Hematopoietic multipotent progenitor cell treated with erythropoietin and hydrocortisone succinate and interleukin-3 and kit ligand, for 4 days (in vitro differentiated cells): ENCODE measurements at regions not wholly inside any gene's neighbourhood (a gene's known extent, or its start where the extent isn't known, plus 50 kb on each side); places are given as distances from the start of the nearest gene placed in this dataset.
A peak's percentile ranks its signal among the peaks of the same experiment; 100 is the strongest.
"Not testable (repeated sequence)": the region's sequence is repeated elsewhere in the genome, so short reads cannot be mapped to it uniquely, and the experiment has no call there.

Experiments used
- DNase-seq: peaks from one replicate; pipeline ENCODE4 v3.0.0-alpha.2; 2015

DNA sequence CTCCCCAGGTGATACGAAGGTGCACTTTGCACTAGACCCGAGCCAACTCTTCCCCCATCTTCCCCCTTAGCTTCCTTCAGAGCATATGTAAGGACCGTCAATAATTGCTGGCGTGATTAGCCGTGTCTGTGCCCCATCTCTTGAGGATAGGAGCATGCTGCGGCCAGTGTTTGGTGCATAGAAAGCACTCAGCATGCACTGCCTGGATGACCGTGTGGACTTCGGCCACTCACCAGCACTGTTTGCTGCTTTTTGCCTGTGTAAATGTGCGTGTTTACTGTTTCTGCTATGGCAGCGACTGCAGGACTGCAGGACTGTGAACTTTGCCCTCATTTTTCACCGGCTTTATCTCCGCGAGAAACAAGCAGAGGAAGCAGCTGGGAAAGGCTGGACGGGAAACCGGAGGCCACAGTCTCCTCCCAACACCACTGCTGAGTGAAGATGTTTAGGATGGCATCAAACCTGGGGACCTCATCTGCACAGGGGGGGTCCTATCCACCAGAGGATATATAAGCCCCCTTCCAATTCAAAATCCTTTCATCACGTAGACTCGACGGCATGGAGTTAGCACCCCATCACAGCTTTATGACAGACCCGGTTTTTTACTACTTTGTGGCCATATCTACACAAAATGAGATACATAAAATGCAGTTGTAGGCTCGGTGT lies 150.6 kb upstream of the AFDN start:
- DNase-seq: peak; percentile 26

DNA sequence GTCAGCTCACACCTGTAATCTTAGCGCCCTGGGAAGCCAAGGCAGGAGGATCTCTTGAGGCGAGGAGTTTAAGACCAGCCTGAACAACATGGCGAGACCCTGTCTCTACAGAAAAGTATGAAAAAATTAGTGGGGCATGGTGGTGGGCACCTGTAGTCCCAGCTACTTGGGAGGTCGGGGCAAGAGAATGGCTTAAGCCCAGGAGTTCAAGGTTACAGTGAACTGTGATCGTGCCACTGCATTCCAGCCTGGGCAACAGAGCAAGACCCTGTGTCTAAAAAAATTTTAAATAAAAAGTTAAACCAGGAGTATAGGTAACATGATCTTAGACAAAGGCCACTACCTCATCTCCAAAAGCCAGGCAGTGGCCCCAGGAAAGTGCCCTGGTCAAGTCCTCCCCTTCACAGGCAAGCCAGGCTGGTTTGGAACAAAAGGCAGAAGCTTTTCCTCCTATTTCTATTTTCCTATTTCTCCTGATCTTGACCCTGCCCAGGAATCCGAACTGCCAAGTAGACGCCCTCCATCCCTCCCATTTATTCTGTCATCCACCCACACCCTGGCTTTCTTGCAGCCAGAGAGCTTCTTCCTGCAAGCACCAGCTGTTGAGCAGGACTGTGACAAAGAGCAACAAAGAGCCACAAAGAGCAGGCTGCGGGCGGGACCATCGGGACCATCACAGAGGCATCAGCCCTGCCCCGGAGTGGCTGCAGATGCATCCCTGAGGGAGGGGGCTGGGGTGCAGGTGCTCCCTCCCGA lies 149.9 kb upstream of the AFDN start:
- DNase-seq: no peak

DNA sequence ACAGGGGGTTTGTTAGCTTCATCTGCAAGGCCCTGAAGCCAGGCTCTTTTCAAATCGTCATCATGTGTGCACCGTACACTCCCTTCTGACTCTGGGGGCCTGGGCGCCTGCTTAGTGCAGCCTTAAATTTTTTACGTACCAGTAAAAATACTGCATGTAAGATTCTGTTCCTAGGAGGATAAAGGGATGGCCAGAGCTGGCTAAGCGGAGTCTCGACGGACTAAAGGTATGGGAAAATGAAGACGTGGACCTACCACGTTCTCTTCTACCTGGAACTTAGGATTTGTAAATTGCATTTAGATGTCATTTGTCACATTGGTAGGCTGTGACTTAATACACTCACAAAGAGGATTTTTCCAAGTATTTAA lies 149.3 kb upstream of the AFDN start:
- DNase-seq: no peak

- no peak for DNase-seq
Measured at GRCh38 chr6:167678102-167679101, 148.3 kb upstream of the AFDN start.

- DNase-seq: no peak
Measured at GRCh38 chr6:167679122-167679736, 147.5 kb upstream of the AFDN start.

DNA sequence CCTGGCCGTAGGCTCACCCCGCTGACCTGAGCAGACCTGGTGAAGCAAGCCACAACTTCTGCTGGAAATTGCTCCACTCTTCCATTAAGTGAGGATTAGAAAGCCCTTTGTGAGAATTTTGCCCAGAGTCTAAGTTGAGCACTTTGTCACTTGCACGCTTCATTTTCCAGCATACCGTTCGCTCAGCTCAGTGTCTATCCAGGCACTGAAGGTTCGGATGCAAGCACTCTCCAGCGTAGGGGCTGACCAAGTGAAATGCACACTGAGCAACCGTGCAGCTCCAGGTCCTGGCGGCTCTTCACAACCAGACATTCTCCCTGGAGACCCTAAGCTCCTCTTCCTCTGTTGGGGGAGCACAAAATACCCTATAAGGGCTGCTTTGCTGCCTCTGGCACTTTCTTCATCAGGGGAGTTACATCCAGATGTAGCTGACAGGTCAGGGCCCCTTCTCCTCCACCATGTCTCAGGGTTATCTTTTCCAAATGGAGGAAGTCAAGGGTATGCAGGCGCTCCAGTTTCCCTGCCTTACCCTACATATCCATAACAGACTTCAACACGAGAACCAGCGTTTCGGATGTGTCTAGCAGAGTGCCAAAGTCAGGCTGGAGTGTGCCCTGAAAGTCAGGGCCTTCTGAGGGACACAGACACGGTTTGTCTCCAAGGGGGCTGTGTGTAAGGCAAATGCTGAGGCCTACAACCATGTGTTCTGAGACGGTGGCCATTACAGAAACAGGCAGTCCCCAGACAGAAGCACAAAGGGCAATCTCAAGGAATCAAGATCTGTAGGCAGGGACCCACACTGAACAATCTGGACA lies 146.7 kb upstream of the AFDN start:
- DNase-seq: no peak

- DNase-seq: no peak
Measured at GRCh38 chr6:167680605-167681149, 146.0 kb upstream of the AFDN start.

DNA sequence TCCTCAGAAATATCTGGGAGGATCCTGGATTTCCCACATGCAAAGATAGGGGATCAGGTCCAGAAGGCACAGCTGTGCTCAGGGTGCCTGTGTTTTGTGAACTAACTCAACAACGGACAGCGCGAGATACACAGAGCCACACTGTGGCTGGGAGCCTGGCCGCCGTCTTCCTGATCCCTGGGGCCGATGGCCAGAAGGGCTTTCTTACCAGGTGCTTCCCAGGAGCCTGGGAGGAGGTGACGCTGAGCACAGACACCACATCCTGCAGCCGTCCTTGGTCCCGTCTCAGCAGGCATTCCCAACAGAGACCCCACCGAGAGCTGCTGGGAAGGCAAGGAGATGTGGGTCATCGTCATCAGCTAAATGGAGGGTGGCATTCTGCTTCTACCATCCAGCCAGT lies 144.6 kb upstream of the AFDN start:
- no peak for DNase-seq

DNA sequence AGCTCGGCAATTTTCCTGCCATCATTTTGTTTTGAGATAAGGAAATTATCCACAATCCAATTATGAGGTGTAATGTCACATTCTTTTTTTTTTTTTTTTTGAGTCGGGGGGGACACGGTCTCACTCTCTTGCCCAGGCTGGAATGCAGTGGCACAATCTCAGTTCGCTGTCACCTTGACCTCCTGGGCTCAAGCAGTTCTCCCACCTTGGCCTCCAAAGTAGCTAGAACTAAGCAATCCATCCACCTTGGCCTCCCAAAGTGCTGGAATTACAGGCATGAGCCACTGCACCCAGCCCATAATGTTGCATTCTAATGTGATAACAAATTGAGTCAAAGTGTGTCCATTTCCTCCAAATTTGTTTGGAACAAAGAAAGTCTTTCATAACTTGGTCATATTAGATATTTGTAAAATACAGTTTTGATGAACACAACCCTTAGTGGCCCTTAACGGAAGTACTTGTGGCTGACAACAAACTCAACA lies 144.1 kb upstream of the AFDN start:
- no peak for DNase-seq

GRCh38 chr6:167683028-167683862 lies 143.5 kb upstream of the AFDN start:
- no peak for DNase-seq

- DNase-seq: no peak
Measured at GRCh38 chr6:167684276-167685104, 142.2 kb upstream of the AFDN start.

GRCh38 chr6:167685654-167686053 lies 141.1 kb upstream of the AFDN start:
- no peak for DNase-seq

GRCh38 chr6:167686204-167686893 lies 140.4 kb upstream of the AFDN start:
- no peak for DNase-seq

- no peak for DNase-seq
Measured at GRCh38 chr6:167687116-167687725, 139.5 kb upstream of the AFDN start.

DNA sequence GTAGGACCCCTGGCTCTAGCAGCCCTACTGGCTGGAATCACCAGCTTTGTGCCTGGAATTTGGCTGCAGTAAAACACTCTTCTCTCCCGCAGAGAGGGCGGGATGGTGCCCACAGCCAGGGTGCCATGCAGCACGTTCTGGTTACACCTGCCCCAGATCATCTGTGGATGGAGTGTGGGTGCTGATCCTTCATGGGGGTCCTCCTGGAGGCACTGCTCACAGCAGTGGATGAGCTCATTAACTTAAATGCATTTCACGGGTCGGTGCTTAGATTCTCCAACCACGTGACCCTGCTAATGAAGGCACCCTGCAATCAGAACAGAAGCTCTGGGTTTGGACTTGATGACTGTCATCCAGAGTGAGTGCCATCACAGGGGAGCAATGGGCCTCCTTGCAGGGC lies 138.6 kb upstream of the AFDN start:
- no peak for DNase-seq

DNA sequence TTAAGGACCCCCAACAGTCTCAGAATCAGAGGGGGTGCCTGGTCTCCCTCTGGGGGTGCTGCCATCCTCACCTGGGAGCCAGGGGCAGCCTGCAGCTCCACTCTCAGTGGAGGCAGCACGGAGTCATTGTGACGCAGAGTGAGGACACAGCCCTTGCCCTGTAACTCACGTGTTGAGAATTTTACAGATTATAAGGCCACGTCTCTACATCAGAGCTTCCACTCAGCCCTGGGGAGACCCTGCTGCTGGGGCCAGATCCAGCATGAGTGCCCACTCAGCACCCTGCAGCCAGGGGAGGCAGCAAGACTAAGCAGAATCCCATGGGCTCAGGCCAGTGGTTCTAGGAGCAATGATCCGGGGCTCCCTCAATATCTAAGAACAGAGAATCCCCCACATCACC lies 137.4 kb upstream of the AFDN start:
- DNase-seq: no peak

DNA sequence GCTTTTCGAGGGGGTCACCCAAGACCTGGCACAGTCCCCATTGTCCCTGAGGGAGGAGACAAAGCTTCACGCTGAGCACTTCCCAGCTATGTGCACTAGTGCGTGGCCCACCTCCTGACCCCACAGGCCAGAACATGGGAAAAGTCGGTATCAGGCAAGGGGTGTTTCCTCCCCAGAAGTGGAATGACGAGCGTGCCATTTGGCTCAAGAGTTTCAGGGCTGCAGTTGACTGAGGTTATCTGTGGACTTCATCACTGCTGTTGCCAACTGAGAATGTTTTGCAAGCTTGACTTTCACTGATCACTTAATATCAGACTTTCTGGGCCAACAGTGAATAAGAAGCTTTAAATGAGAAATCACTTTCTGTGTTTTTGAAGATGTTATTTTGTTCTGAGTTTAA lies 137.0 kb upstream of the AFDN start:
- no peak for DNase-seq

- DNase-seq: not testable (repeated sequence)
Measured at GRCh38 chr6:167690167-167690922, 136.4 kb upstream of the AFDN start.
